ENCODE measurements at regions not wholly inside any gene's neighbourhood (a gene's known extent, or its start where the extent isn't known, plus 50 kb on each side); places are given as distances from the start of the nearest gene placed in this dataset.

GRCh38 chr13:20348645-20349408 lies 116.7 kb upstream of the GJB6 start:
- no peaks in the 10 kb centered on the region for H3K9me3 ChIP-seq (ENCODE audit: insufficient read depth, low read length)
- H3K79me2 ChIP-seq (ENCODE audit: low read length) = no peaks in the 10 kb centered on the region
- H3K36me3 ChIP-seq (replicated peaks; ENCODE audit: low read depth, low read length) = no peaks in the 10 kb centered on the region
- no peak overlapping the region for H2AFZ ChIP-seq (ENCODE audit: low read depth, low read length)
- H3K4me3 ChIP-seq (ENCODE audit: low read length) = no peak overlapping the region
- no peak overlapping the region for H3K27ac ChIP-seq (ENCODE audit: low read length)
- H3K4me2 ChIP-seq (ENCODE audit: low read length) = no peak overlapping the region
- H3K9ac ChIP-seq (ENCODE audit: low read length) = no peak overlapping the region
- H3K27me3 ChIP-seq (ENCODE audit: low read depth, low read length) = no peaks in the 10 kb centered on the region
- TF ChIP-seq EZH2phosphoT487 (IDR thresholded peaks at IDR 0.05; ENCODE audit: low read depth) = no peak
- no peak for TF ChIP-seq CTCF (IDR thresholded peaks at IDR 0.05; ENCODE audit: low read depth, low read length)
- no peaks in the 10 kb centered on the region for H3K4me1 ChIP-seq (ENCODE audit: low read length)
- H4K20me1 ChIP-seq (ENCODE audit: insufficient read depth, low read length) = no peaks in the 10 kb centered on the region

- no peaks in the 10 kb centered on the region for H3K9me3 ChIP-seq (ENCODE audit: insufficient read depth, low read length)
- H3K9ac ChIP-seq (ENCODE audit: low read length) = no peak overlapping the region
These were observed 115.9 kb upstream of the GJB6 start for GRCh38 chr13:20348018-20348417.

GRCh38 chr13:20344836-20345490 lies 112.8 kb upstream of the GJB6 start:
- no peak overlapping the region for H2AFZ ChIP-seq (ENCODE audit: low read depth, low read length)
- H3K79me2 ChIP-seq (ENCODE audit: low read length) = no peaks in the 10 kb centered on the region
- no peaks in the 10 kb centered on the region for H3K9me3 ChIP-seq (ENCODE audit: insufficient read depth, low read length)
- no peak overlapping the region for H3K4me2 ChIP-seq (ENCODE audit: low read length)
- H4K20me1 ChIP-seq (ENCODE audit: insufficient read depth, low read length) = no peaks in the 10 kb centered on the region
- TF ChIP-seq EZH2phosphoT487 (IDR thresholded peaks at IDR 0.05; ENCODE audit: low read depth) (no peak), CTCF (IDR thresholded peaks at IDR 0.05; ENCODE audit: low read depth, low read length) (no peak)
- H3K36me3 ChIP-seq (replicated peaks; ENCODE audit: low read depth, low read length) = no peaks in the 10 kb centered on the region
- H3K27ac ChIP-seq (ENCODE audit: low read length) = no peak overlapping the region
- H3K4me3 ChIP-seq (ENCODE audit: low read length) = no peak overlapping the region
- H3K9ac ChIP-seq (ENCODE audit: low read length) = no peak overlapping the region
- H3K27me3 ChIP-seq (ENCODE audit: low read depth, low read length) = no peaks in the 10 kb centered on the region
- no peaks in the 10 kb centered on the region for H3K4me1 ChIP-seq (ENCODE audit: low read length)

More at GRCh38 chr13:20348018-20348417, 115.9 kb upstream of the GJB6 start:
- H3K27ac ChIP-seq (ENCODE audit: low read length) = no peak overlapping the region
- no peaks in the 10 kb centered on the region for H3K79me2 ChIP-seq (ENCODE audit: low read length)
- H3K36me3 ChIP-seq (replicated peaks; ENCODE audit: low read depth, low read length) = no peaks in the 10 kb centered on the region
- TF ChIP-seq CTCF (IDR thresholded peaks at IDR 0.05; ENCODE audit: low read depth, low read length) = no peak
- no peak for TF ChIP-seq EZH2phosphoT487 (IDR thresholded peaks at IDR 0.05; ENCODE audit: low read depth)
- no peak overlapping the region for H3K4me3 ChIP-seq (ENCODE audit: low read length)
- no peaks in the 10 kb centered on the region for H4K20me1 ChIP-seq (ENCODE audit: insufficient read depth, low read length)
- H3K4me2 ChIP-seq (ENCODE audit: low read length) = no peak overlapping the region
- H3K27me3 ChIP-seq (ENCODE audit: low read depth, low read length) = no peaks in the 10 kb centered on the region
- H2AFZ ChIP-seq (ENCODE audit: low read depth, low read length) = no peak overlapping the region
- no peaks in the 10 kb centered on the region for H3K4me1 ChIP-seq (ENCODE audit: low read length)

- Histone ChIP-seq H3K4me2 (ENCODE audit: low read length) (no peak overlapping the region), H3K9me3 (ENCODE audit: insufficient read depth, low read length) (no peaks in the 10 kb centered on the region), H3K4me3 (ENCODE audit: low read length) (no peak overlapping the region), H3K27me3 (ENCODE audit: low read depth, low read length) (peaks cover under 1% of the 10 kb centered on the region), H3K27ac (ENCODE audit: low read length) (no peak overlapping the region), H3K9ac (ENCODE audit: low read length) (no peak overlapping the region), H3K36me3 (replicated peaks; ENCODE audit: low read depth, low read length) (no peaks in the 10 kb centered on the region), H3K79me2 (ENCODE audit: low read length) (no peaks in the 10 kb centered on the region), H2AFZ (ENCODE audit: low read depth, low read length) (no peak overlapping the region), H3K4me1 (ENCODE audit: low read length) (peaks cover 7% of the 10 kb centered on the region), H4K20me1 (ENCODE audit: insufficient read depth, low read length) (no peaks in the 10 kb centered on the region)
- TF ChIP-seq CTCF (IDR thresholded peaks at IDR 0.05; ENCODE audit: low read depth, low read length) = no peak
- TF ChIP-seq EZH2phosphoT487 (IDR thresholded peaks at IDR 0.05; ENCODE audit: low read depth) = no peak
These were observed 110.2 kb upstream of the GJB6 start for GRCh38 chr13:20342311-20342710.
